MM.1S (cell line): ENCODE measurements at regions not wholly inside any gene's neighbourhood (a gene's known extent, or its start where the extent isn't known, plus 50 kb on each side); places are given as distances from the start of the nearest gene placed in this dataset.

Source experiments
- DNase-seq: peaks from one replicate; pipeline ENCODE4 v3.0.0-alpha.2; 2015
- H2AFZ ChIP-seq: fragments of 300-600 bp; sonication (generic); 2 replicates; pipeline ENCODE4 v1.6.0; 2016; ENCODE audit warnings: antibody characterized with exemption, low read length
- H3F3A ChIP-seq: fragments of 300-600 bp; sonication (generic); 2 replicates; pipeline ENCODE4 v1.6.1; 2016; ENCODE audit warnings: mild to moderate bottlenecking, antibody characterized with exemption, low read length, moderate library complexity, mixed read lengths; ENCODE audit not compliant: insufficient read depth
- H3K27ac ChIP-seq: fragments of 300-600 bp; sonication (generic); 2 replicates; pipeline ENCODE4 v1.5.1; 2016; ENCODE audit warnings: mild to moderate bottlenecking, low read length
- H3K27me3 ChIP-seq: fragments of 300-600 bp; sonication (generic); replicated peaks from 2 replicates; pipeline ENCODE4 v1.6.0; 2016; ENCODE audit warnings: low read length; ENCODE audit not compliant: insufficient read depth
- H3K36me3 ChIP-seq: fragments of 300-600 bp; sonication (generic); replicated peaks from 2 replicates; pipeline ENCODE4 v1.6.1; 2016; ENCODE audit warnings: mild to moderate bottlenecking, low read length, mixed read lengths; ENCODE audit not compliant: insufficient read depth
- H3K4me1 ChIP-seq: fragments of 300-600 bp; sonication (generic); 2 replicates; pipeline ENCODE4 v1.6.1; 2016; ENCODE audit warnings: low read length, mixed read lengths
- H3K4me2 ChIP-seq: fragments of 300-600 bp; sonication (generic); 2 replicates; pipeline ENCODE4 v1.6.0; 2016; ENCODE audit warnings: low read depth, low read length
- H3K4me3 ChIP-seq: fragments of 300-600 bp; sonication (generic); 2 replicates; pipeline ENCODE4 v1.5.1; 2016; ENCODE audit warnings: low read length, mixed read lengths
- H3K79me2 ChIP-seq: fragments of 300-600 bp; sonication (generic); 2 replicates; pipeline ENCODE4 v1.6.1; 2016; ENCODE audit warnings: mixed run types, low read length, mixed read lengths
- H3K9ac ChIP-seq: fragments of 300-600 bp; sonication (generic); 2 replicates; pipeline ENCODE4 v1.6.1; 2016; ENCODE audit warnings: low read length, mixed read lengths
- H3K9me2 ChIP-seq: fragments of 300-600 bp; sonication (generic); replicated peaks from 2 replicates; pipeline ENCODE4 v1.6.1; 2016; ENCODE audit warnings: mild to moderate bottlenecking, low read length, mixed read lengths; ENCODE audit not compliant: insufficient read depth
- H3K9me3 ChIP-seq: fragments of 300-600 bp; sonication (generic); replicated peaks from 2 replicates; pipeline ENCODE4 v1.6.1; 2016; ENCODE audit warnings: mild to moderate bottlenecking, low read length, mixed read lengths; ENCODE audit not compliant: insufficient read depth
- H4K20me1 ChIP-seq: fragments of 300-600 bp; sonication (generic); 2 replicates; pipeline ENCODE4 v1.6.1; 2016; ENCODE audit warnings: mild to moderate bottlenecking, low read length, moderate library complexity, mixed read lengths; ENCODE audit not compliant: insufficient read depth
- EZH2 ChIP-seq: fragments of 300-600 bp; sonication (generic); optimal IDR thresholded peaks from 2 replicates; pipeline ENCODE3; 2017; ENCODE audit warnings: low read depth, mild to moderate bottlenecking, antibody characterized with exemption, low read length, mixed read lengths
- EZH2phosphoT487 ChIP-seq: fragments of 300-600 bp; sonication (generic); IDR thresholded peaks from 2 replicates; pipeline ENCODE4 v1.6.1; 2018; ENCODE audit warnings: antibody characterized with exemption, low read length
- TF ChIP-seq, protein P1 (sequence below): fragments of 300-600 bp; sonication (generic); IDR thresholded peaks from 2 replicates; pipeline ENCODE4 v1.5.1; 2016; ENCODE audit warnings: antibody characterized with exemption, low read length, mixed read lengths

DNA sequence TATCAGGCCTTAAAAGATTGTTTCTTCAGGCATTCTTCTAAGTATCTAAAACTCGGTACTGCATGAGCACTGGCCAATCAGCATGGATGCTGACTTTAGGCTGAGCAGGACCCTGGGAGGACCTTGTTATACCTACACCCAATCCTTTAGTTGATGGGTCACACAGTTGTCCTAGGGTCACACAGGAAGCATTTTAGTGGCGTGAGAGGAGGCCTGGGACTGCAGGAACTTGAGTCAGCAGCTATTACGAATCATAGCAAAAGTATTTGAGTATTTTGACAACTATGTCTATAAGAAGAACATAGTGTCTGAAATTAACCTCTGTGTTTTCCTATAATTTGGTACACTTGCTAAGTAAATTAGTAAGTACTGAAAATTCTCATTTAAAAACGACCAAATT is 741.4 kb downstream of the HACE1 start:
- H3K27ac ChIP-seq, result no peak overlapping the region
- H3K9me3 ChIP-seq, result no peaks in the 10 kb centered on the region
- H3K9ac ChIP-seq, result no peak overlapping the region
- no peaks in the 10 kb centered on the region for H3K36me3 ChIP-seq
- H2AFZ ChIP-seq, result no peak overlapping the region
- no peak for DNase-seq
- H3K79me2 ChIP-seq, result no peaks in the 10 kb centered on the region
- no peaks in the 10 kb centered on the region for H4K20me1 ChIP-seq
- no peak for TF ChIP-seq EZH2phosphoT487
- TF ChIP-seq, protein P1, sequence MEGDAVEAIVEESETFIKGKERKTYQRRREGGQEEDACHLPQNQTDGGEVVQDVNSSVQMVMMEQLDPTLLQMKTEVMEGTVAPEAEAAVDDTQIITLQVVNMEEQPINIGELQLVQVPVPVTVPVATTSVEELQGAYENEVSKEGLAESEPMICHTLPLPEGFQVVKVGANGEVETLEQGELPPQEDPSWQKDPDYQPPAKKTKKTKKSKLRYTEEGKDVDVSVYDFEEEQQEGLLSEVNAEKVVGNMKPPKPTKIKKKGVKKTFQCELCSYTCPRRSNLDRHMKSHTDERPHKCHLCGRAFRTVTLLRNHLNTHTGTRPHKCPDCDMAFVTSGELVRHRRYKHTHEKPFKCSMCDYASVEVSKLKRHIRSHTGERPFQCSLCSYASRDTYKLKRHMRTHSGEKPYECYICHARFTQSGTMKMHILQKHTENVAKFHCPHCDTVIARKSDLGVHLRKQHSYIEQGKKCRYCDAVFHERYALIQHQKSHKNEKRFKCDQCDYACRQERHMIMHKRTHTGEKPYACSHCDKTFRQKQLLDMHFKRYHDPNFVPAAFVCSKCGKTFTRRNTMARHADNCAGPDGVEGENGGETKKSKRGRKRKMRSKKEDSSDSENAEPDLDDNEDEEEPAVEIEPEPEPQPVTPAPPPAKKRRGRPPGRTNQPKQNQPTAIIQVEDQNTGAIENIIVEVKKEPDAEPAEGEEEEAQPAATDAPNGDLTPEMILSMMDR, result no peak
- no peak for TF ChIP-seq EZH2
- no peak overlapping the region for H3K4me3 ChIP-seq
- H3K9me2 ChIP-seq, result no peaks in the 10 kb centered on the region
- H3K4me2 ChIP-seq, result no peak overlapping the region
- H3F3A ChIP-seq, result no peaks in the 10 kb centered on the region
- H3K27me3 ChIP-seq, result no peaks in the 10 kb centered on the region
- H3K4me1 ChIP-seq, result no peaks in the 10 kb centered on the region

GRCh38 chr6:104109806-104110205 is 749.9 kb downstream of the HACE1 start:
- no peaks in the 10 kb centered on the region for H3K36me3 ChIP-seq
- no peak overlapping the region for H3K4me2 ChIP-seq
- no peak overlapping the region for H3K9ac ChIP-seq
- no peak for DNase-seq
- no peaks in the 10 kb centered on the region for H3K4me1 ChIP-seq
- no peaks in the 10 kb centered on the region for H3K79me2 ChIP-seq
- H3F3A ChIP-seq, result no peaks in the 10 kb centered on the region
- H3K9me2 ChIP-seq, result no peaks in the 10 kb centered on the region
- TF ChIP-seq EZH2 (no peak), EZH2phosphoT487 (no peak)
- TF ChIP-seq, protein P1, result no peak
- no peak overlapping the region for H3K27ac ChIP-seq
- H3K9me3 ChIP-seq, result no peaks in the 10 kb centered on the region
- no peaks in the 10 kb centered on the region for H3K27me3 ChIP-seq
- no peaks in the 10 kb centered on the region for H4K20me1 ChIP-seq
- no peak overlapping the region for H3K4me3 ChIP-seq
- no peak overlapping the region for H2AFZ ChIP-seq

DNA sequence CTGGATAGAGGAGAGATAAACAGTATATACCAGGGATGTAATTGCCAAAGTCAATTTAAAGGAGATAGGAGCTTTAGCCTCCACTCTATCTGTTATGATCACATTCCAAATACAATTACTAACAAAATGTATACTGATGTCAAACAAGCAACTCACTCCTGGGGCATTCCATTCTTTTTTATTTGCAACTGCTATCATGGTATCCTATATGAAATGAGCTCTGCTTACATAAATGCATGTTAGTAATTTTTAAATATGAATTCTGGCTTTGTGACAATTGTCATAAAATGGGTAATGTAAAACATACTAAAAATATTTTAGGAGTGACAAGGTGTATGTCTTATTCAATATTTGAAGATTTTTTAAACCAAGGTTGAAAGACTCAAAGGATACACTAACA is 751.1 kb downstream of the HACE1 start:
- H3F3A ChIP-seq, result no peaks in the 10 kb centered on the region
- no peak overlapping the region for H3K27ac ChIP-seq

More for the DNA sequence above, 751.1 kb downstream of the HACE1 start:
- H3K4me1 ChIP-seq, result no peaks in the 10 kb centered on the region
- no peaks in the 10 kb centered on the region for H3K9me3 ChIP-seq
- no peak for DNase-seq
- H4K20me1 ChIP-seq, result no peaks in the 10 kb centered on the region
- H3K27me3 ChIP-seq, result no peaks in the 10 kb centered on the region
- H3K9me2 ChIP-seq, result no peaks in the 10 kb centered on the region
- TF ChIP-seq, protein P1, result no peak
- TF ChIP-seq EZH2phosphoT487 (no peak), EZH2 (no peak)
- no peaks in the 10 kb centered on the region for H3K79me2 ChIP-seq
- H2AFZ ChIP-seq, result no peak overlapping the region
- no peak overlapping the region for H3K4me2 ChIP-seq
- H3K36me3 ChIP-seq, result no peaks in the 10 kb centered on the region
- no peak overlapping the region for H3K4me3 ChIP-seq
- H3K9ac ChIP-seq, result no peak overlapping the region
